Kidney (tissue), 13 donors: ENCODE measurements at regions not wholly inside any gene's neighbourhood (a gene's known extent, or its start where the extent isn't known, plus 50 kb on each side); places are given as distances from the start of the nearest gene placed in this dataset.

Experiments used
- DNase-seq, 5 donors: peaks; one replicate each; pipeline ENCODE4 v3.0.0-alpha.2; 2013 to 2020
- FAIRE-seq: peaks from 2 replicates; lab custom pipeline; 2012; peaks lifted over from hg19 to GRCh38; lab: Jason Lieb, UNC
- H3K27ac ChIP-seq, 2 donors: one replicate each; pipeline ENCODE4 v1.7.0; 2013; ENCODE audit warnings: low read depth in 2 of 2, low read length in 2 of 2, inconsistent platforms in 1 of 2
- H3K27me3 ChIP-seq: one replicate; pipeline ENCODE4 v1.7.1; 2013; ENCODE audit warnings: low read length, inconsistent platforms; ENCODE audit not compliant: control insufficient read depth, insufficient read depth
- H3K36me3 ChIP-seq, 3 donors: one replicate each; pipeline versions ENCODE4 v1.7.0 to v1.7.1; 2013; ENCODE audit warnings: low read length in 3 of 3, control low read depth in 1 of 3, inconsistent platforms in 1 of 3; ENCODE audit not compliant: insufficient read depth in 3 of 3, control insufficient read depth in 2 of 3
- H3K4me1 ChIP-seq, 3 donors: one replicate each; pipeline versions ENCODE4 v1.7.0 to v1.7.1; 2013; ENCODE audit warnings: low read length in 3 of 3, inconsistent platforms in 1 of 3, low read depth in 1 of 3; ENCODE audit not compliant: control insufficient read depth in 2 of 3, insufficient read depth in 2 of 3
- H3K4me3 ChIP-seq, 3 donors: one replicate each; pipeline versions ENCODE4 v1.7.0 to v1.8.1; 2013; ENCODE audit warnings: low read length in 3 of 3, control low read depth in 1 of 3, inconsistent platforms in 1 of 3
- H3K9ac ChIP-seq, 3 donors: one replicate each; pipeline versions ENCODE4 v1.7.0 to v1.7.1; 2013; ENCODE audit warnings: low read length in 3 of 3, control low read depth in 1 of 3, inconsistent platforms in 1 of 3
- H3K9me3 ChIP-seq, 3 donors: one replicate each; pipeline versions ENCODE4 v1.7.0 to v1.7.1; 2013; ENCODE audit warnings: low read length in 3 of 3, control low read depth in 1 of 3, inconsistent platforms in 1 of 3; ENCODE audit not compliant: control insufficient read depth in 2 of 3, insufficient read depth in 1 of 3
- CTCF ChIP-seq: IDR thresholded peaks from 3 replicates; pipeline ENCODE4 v1.5.1; 2012; ENCODE audit warnings: mild to moderate bottlenecking, moderate library complexity, borderline replicate concordance; ENCODE audit not compliant: insufficient read depth; ENCODE audit errors: extremely low read depth
- intact Hi-C: fragments of 100-400 bp; cut with DNase I; formaldehyde crosslinking; loops from one replicate; pipeline ENCODE4 v1.11.1; 2022
- donor health status: control.
- donor health status: control.
- donor health status: control.
- donor health status: control.
- donor health status: control.
- donor health status: DM: yes; HTN: yes; CAD: no.
- donor health status: Normal renal cell carcinoma (clear cell type).

DNA sequence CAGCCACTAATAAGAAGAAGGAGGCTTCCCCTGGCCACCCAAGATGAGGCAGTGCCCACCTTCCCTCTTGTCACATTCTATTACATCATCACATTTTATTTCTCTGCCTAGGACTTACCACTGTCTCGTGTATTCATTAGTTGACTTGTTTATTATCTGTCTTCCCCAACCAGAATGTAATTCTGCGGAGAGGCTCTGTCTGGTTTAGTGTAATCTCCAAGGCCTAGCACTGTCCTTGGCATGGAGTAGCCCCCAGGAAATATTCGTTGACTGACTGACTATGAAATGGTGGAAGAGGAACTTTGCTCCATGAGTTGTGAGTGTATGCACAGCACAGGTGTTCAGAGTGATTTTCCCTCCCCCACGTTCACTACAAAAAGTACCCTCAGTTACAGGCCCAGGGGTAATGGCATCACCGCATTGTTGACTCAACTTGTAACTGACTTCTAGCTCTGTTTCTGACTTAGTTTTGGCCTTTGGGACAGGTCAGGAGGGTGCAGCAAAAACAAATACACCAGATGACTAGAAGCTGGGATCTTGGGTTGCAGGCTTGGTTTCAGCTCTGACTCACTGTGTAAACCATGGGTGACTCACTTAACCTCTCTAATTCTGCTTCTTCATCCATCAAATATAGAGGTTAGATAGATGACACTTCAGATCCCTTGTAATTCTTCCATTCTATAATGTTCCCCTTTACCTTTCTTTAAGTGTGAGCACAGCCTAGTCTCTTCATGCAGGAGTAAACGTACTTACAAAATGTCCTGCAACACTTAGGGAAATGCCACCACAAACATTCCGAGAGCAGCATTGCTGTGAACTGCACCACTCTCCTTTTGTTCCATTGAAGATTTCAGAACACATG, 229.7 kb downstream of the KCNRG start:
- Histone ChIP-seq H3K27me3 (no peaks in the 10 kb centered on the region), H3K4me3 (no peak overlapping the region), H3K27ac (no peak overlapping the region), H3K36me3 (no peaks in the 10 kb centered on the region), H3K9me3 (no peaks in the 10 kb centered on the region), H3K4me1 (no peaks in the 10 kb centered on the region), H3K9ac (no peak overlapping the region)
- DNase-seq: no peak
- TF ChIP-seq CTCF: no peak
- no peak for FAIRE-seq
- intact Hi-C loops: no loop called here

- DNase-seq (no peak), FAIRE-seq (no peak)
- no peaks in the 10 kb centered on the region for H3K9me3 ChIP-seq
- H3K9ac ChIP-seq: no peak overlapping the region
- no peaks in the 10 kb centered on the region for H3K36me3 ChIP-seq
- H3K27ac ChIP-seq: no peak overlapping the region
- H3K27me3 ChIP-seq: no peaks in the 10 kb centered on the region
- no peak for TF ChIP-seq CTCF
- no peak overlapping the region for H3K4me3 ChIP-seq
- intact Hi-C loops: no loop called here
- H3K4me1 ChIP-seq: no peaks in the 10 kb centered on the region
Observed at GRCh38 chr13:50247223-50247622, 232.0 kb downstream of the KCNRG start.

GRCh38 chr13:50248516-50249143, 233.4 kb downstream of the KCNRG start:
- no peak for FAIRE-seq
- Histone ChIP-seq H3K36me3 (no peaks in the 10 kb centered on the region), H3K9ac (no peak overlapping the region), H3K4me1 (no peaks in the 10 kb centered on the region), H3K4me3 (no peak overlapping the region), H3K9me3 (no peaks in the 10 kb centered on the region), H3K27me3 (no peaks in the 10 kb centered on the region), H3K27ac (no peak overlapping the region)
- intact Hi-C loops: no loop called here
- no peak for TF ChIP-seq CTCF
- no peak for DNase-seq
